ENCODE measurements at regions not wholly inside any gene's neighbourhood (a gene's known extent, or its start where the extent isn't known, plus 50 kb on each side); places are given as distances from the start of the nearest gene placed in this dataset.

- TF ChIP-seq CTCF (IDR thresholded peaks at IDR 0.05 in 8 of 11, conservative IDR thresholded peaks at IDR 0.05 in 3 of 11) = no peak
- no peak for TF ChIP-seq POLR2A (IDR thresholded peaks at IDR 0.05)
Observed at GRCh38 chr10:130656187-130656575, 520.0 kb downstream of the GLRX3 start.
